NB4 (cell line): ENCODE measurements at regions not wholly inside any gene's neighbourhood (a gene's known extent, or its start where the extent isn't known, plus 50 kb on each side); places are given as distances from the start of the nearest gene placed in this dataset.

Experiments used
- MYC ChIP-seq: IDR thresholded peaks from 2 replicates; pipeline ENCODE4 v1.6.1; 2011; ENCODE audit warnings: low read depth, low read length
- POLR2A ChIP-seq: IDR thresholded peaks from 2 replicates; pipeline ENCODE4 v1.6.1; 2011; ENCODE audit warnings: mild to moderate bottlenecking; ENCODE audit not compliant: insufficient read length; ENCODE audit errors: extremely low read depth
- TF ChIP-seq, protein P1 (sequence below): IDR thresholded peaks from one replicate; pipeline ENCODE4 v1.5.1; 2012; ENCODE audit warnings: low read depth, low read length
- TF ChIP-seq, protein P2 (sequence below): IDR thresholded peaks from 2 replicates; pipeline ENCODE4 v1.6.1; 2011; ENCODE audit warnings: low read depth, low read length

DNA sequence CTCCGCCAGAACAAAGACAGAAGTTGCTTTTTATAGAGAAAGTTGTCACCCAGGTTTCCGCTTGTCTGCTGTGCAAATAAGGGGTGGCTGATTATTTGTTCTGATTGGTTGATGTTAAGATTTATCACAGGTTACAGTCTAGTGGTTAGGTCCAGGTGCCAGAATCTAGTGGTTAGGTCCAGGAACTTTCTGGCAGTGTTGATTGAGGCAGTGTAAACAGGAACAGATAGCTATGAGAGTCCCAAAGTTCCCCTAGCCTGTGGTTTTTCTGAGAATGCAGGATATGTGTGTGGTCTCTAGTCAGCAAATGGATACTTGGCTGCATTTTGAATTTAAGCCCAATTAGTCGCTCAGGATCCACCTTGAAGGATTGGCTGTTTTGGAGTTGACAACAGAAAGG lies 148.0 kb downstream of the TMEM200A start:
- TF ChIP-seq, protein P1, sequence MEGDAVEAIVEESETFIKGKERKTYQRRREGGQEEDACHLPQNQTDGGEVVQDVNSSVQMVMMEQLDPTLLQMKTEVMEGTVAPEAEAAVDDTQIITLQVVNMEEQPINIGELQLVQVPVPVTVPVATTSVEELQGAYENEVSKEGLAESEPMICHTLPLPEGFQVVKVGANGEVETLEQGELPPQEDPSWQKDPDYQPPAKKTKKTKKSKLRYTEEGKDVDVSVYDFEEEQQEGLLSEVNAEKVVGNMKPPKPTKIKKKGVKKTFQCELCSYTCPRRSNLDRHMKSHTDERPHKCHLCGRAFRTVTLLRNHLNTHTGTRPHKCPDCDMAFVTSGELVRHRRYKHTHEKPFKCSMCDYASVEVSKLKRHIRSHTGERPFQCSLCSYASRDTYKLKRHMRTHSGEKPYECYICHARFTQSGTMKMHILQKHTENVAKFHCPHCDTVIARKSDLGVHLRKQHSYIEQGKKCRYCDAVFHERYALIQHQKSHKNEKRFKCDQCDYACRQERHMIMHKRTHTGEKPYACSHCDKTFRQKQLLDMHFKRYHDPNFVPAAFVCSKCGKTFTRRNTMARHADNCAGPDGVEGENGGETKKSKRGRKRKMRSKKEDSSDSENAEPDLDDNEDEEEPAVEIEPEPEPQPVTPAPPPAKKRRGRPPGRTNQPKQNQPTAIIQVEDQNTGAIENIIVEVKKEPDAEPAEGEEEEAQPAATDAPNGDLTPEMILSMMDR, result no peak
- TF ChIP-seq MYC (no peak), POLR2A (no peak)
- TF ChIP-seq, protein P2, sequence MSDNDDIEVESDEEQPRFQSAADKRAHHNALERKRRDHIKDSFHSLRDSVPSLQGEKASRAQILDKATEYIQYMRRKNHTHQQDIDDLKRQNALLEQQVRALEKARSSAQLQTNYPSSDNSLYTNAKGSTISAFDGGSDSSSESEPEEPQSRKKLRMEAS, result no peak
